GM20431 (cell line): ENCODE measurements at regions not wholly inside any gene's neighbourhood (a gene's known extent, or its start where the extent isn't known, plus 50 kb on each side); places are given as distances from the start of the nearest gene placed in this dataset.

Experiments used
- in situ Hi-C: fragments of 300-500 bp; cut with MseI, MboI; formaldehyde crosslinking; loops from one replicate; pipeline ENCODE4 v1.15.0; 2020; ENCODE audit warnings: low sequenced_read_pairs; ENCODE audit not compliant: unreplicated experiment

- in situ Hi-C loops, result no loop called here
Observed at GRCh38 chr6:25010176-25010575, 74.4 kb upstream of the RIPOR2 start.

- in situ Hi-C loops, result no loop called here
Observed at GRCh38 chr6:25010902-25011625, 75.3 kb upstream of the RIPOR2 start.

- in situ Hi-C loops, result no loop called here
Observed at GRCh38 chr6:25012657-25013056, 76.9 kb upstream of the RIPOR2 start.

GRCh38 chr6:25013246-25013645, 77.5 kb upstream of the RIPOR2 start:
- in situ Hi-C loops, result no loop called here

GRCh38 chr6:25014369-25014768, 78.6 kb upstream of the RIPOR2 start:
- in situ Hi-C loops, result no loop called here

- in situ Hi-C loops, result no loop called here
Observed at GRCh38 chr6:25014791-25015560, 79.2 kb upstream of the RIPOR2 start.

GRCh38 chr6:25016014-25016720, 80.4 kb upstream of the RIPOR2 start:
- in situ Hi-C loops, result no loop called here

- in situ Hi-C loops, result no loop called here
Observed at GRCh38 chr6:25017486-25017885, 81.7 kb upstream of the RIPOR2 start.

- in situ Hi-C loops, result no loop called here
Observed at GRCh38 chr6:25017932-25018567, 82.3 kb upstream of the RIPOR2 start.

GRCh38 chr6:25018568-25018954, 82.8 kb upstream of the RIPOR2 start:
- in situ Hi-C loops, result no loop called here

- in situ Hi-C loops, result no loop called here
Observed at GRCh38 chr6:25022140-25022553, 86.4 kb upstream of the RIPOR2 start.

- in situ Hi-C loops, result no loop called here
Observed at GRCh38 chr6:25023781-25024180, 88.0 kb upstream of the RIPOR2 start.

- in situ Hi-C loops, result no loop called here
Observed at GRCh38 chr6:25024821-25025220, 89.1 kb upstream of the RIPOR2 start.

- in situ Hi-C loops, result no loop called here
Observed at GRCh38 chr6:25025248-25025918, 89.6 kb upstream of the RIPOR2 start.

- in situ Hi-C loops, result no loop called here
Observed at GRCh38 chr6:25025919-25026301, 90.2 kb upstream of the RIPOR2 start.

- in situ Hi-C loops, result no loop called here
Observed at GRCh38 chr6:25026723-25027122, 91.0 kb upstream of the RIPOR2 start.

- in situ Hi-C loops, result no loop called here
Observed at GRCh38 chr6:25027221-25027916, 91.6 kb upstream of the RIPOR2 start.

GRCh38 chr6:25028328-25028727, 92.6 kb upstream of the RIPOR2 start:
- in situ Hi-C loops, result no loop called here

GRCh38 chr6:25032934-25033333, 97.2 kb upstream of the RIPOR2 start:
- in situ Hi-C loops, result no loop called here
